GM12875 (cell line): ENCODE measurements at regions not wholly inside any gene's neighbourhood (a gene's known extent, or its start where the extent isn't known, plus 50 kb on each side); places are given as distances from the start of the nearest gene placed in this dataset.

ENCODE experiments used
- H3K4me3 ChIP-seq: one replicate; pipeline ENCODE4 v1.5.1; 2011; ENCODE audit warnings: low read depth, low read length, control low read depth
- CTCF ChIP-seq: IDR thresholded peaks from 2 replicates; pipeline ENCODE4 v1.5.1; 2011; ENCODE audit warnings: low read depth, mild to moderate bottlenecking, control low read depth, inconsistent platforms, low read length, moderate library complexity, borderline replicate concordance; ENCODE audit not compliant: insufficient read depth

DNA sequence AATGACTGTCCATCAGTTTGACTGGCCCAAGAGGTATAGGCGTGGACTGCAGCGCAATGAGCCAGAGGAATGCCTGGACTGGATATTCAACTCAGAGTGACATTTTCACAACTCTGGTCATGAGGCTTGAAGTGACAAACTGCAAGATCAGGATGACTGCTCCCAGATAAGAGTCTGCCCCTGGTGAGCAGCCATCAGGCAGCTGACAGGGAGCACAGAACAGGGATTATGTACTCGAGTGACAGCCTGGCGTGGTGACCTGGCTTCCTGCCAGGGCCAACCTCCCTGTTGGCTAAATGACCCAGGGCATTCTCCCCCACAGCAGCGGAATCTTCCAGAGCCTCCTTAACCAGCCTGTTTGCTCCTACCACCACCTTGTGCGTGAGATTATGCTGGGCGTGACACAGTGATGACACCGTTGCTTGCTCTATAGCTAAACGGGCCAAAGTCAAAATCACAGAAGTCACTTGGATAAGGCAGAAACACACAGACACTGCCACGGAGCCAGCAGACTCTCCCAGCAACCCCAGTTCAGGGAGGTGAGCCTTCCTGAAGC is 209.1 kb upstream of the JARID2 start:
- no peak for TF ChIP-seq CTCF
- no peak overlapping the region for H3K4me3 ChIP-seq

GRCh38 chr6:15037253-15037652 is 208.6 kb upstream of the JARID2 start:
- no peak for TF ChIP-seq CTCF
- H3K4me3 ChIP-seq: no peak overlapping the region

GRCh38 chr6:15038013-15038791 is 207.7 kb upstream of the JARID2 start:
- no peak for TF ChIP-seq CTCF
- H3K4me3 ChIP-seq: no peak overlapping the region

DNA sequence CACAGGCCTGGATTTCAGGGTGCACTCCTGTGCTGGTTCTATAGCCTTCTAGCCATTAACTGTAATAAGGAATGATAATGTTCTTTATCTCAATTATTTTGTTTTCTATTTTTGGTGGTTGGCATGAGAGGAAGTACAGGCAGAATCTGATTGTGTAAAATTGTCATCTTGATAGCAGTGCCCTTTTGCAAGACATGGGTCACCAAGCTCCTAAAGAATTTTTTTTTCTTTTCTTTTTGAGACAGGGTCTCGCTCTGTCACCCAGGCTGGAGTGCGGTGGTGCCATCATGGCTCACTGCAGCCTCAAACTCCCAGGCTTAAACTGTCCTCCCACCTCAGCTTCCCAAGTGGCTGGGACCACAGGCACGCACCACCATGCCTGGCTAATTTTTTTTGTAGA is 206.7 kb upstream of the JARID2 start:
- no peak for TF ChIP-seq CTCF
- H3K4me3 ChIP-seq: no peak overlapping the region

DNA sequence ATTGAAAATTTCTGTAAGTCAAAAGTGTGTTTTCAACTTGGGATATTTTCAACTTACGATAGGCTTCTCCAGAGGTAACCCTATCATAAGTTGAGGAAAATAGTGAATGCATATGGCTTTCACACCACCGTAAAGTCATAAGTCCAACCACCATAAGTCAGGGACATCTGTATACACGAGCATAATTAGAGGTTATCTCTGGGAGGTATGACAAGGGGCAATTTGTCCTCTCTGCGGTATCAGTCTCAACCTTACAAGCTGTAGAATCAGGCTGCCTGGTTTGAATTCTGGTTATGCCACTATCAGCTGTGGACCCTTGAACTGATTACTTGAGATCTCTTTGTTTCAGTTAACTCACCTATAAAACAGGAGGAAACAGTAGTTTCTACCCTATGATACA is 202.9 kb upstream of the JARID2 start:
- no peak overlapping the region for H3K4me3 ChIP-seq
- TF ChIP-seq CTCF: no peak

GRCh38 chr6:15044146-15044882 is 201.6 kb upstream of the JARID2 start:
- no peak overlapping the region for H3K4me3 ChIP-seq
- TF ChIP-seq CTCF: no peak

DNA sequence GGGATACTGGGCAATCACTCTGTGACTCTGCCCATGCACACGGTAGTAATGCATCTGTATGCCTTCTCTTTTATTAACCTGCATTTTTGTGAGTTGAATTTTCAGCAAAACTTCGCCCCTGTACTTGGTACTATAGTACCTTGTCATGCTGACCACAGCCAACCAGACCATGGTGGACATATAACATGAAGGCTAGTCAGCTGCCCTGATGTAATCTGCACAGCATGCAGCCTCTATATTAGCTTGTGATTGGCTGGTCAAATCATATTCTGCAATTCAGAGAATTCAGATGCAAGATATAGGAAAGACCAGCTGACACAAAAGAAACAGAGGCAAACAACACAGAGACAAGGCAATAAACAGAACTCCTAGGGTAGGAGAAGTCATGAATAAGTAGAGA is 200.9 kb upstream of the JARID2 start:
- TF ChIP-seq CTCF: no peak
- no peak overlapping the region for H3K4me3 ChIP-seq
